ENCODE measurements at regions not wholly inside any gene's neighbourhood (a gene's known extent, or its start where the extent isn't known, plus 50 kb on each side); places are given as distances from the start of the nearest gene placed in this dataset.

GRCh38 chr14:38038171-38038570 lies 169.5 kb upstream of the SSTR1 start:
- no peak for TF ChIP-seq POLR2A (IDR thresholded peaks at IDR 0.05)
- no peak for TF ChIP-seq CTCF (IDR thresholded peaks at IDR 0.05)
- no peak for TF ChIP-seq EP300 (IDR thresholded peaks at IDR 0.05)
- TF ChIP-seq POLR2AphosphoS5 (IDR thresholded peaks at IDR 0.05), result no peak
- no peak for DNase-seq (ENCODE audit: low spot score in 2 of 2)
- Histone ChIP-seq H3K36me3 (no peaks in the 10 kb centered on the region), H3K4me1 (no peaks in the 10 kb centered on the region), H3K9me3 (no peaks in the 10 kb centered on the region), H3K4me3 (no peak overlapping the region), H3K27me3 (no peaks in the 10 kb centered on the region), H3K27ac (no peak overlapping the region)
- WGBS, result 80% methylated on average over 3 of the region's 3 CpGs

GRCh38 chr14:38038986-38039385 lies 168.7 kb upstream of the SSTR1 start:
- no peak for TF ChIP-seq POLR2AphosphoS5 (IDR thresholded peaks at IDR 0.05)
- 78% methylated on average over 5 of the region's 5 CpGs for WGBS
- no peaks in the 10 kb centered on the region for H3K27me3 ChIP-seq
- H3K4me3 ChIP-seq, result no peak overlapping the region
- DNase-seq (ENCODE audit: low spot score in 2 of 2), result no peak
- H3K9me3 ChIP-seq, result no peaks in the 10 kb centered on the region
- H3K4me1 ChIP-seq, result no peaks in the 10 kb centered on the region
- no peaks in the 10 kb centered on the region for H3K36me3 ChIP-seq
- H3K27ac ChIP-seq, result no peak overlapping the region

- no peaks in the 10 kb centered on the region for H3K9me3 ChIP-seq
- WGBS, result 22% methylated on average over 2 of the region's 2 CpGs
- no peaks in the 10 kb centered on the region for H3K36me3 ChIP-seq
- TF ChIP-seq EP300 (IDR thresholded peaks at IDR 0.05) (no peak), POLR2A (IDR thresholded peaks at IDR 0.05) (no peak), POLR2AphosphoS5 (IDR thresholded peaks at IDR 0.05) (no peak), CTCF (IDR thresholded peaks at IDR 0.05) (no peak)
- H3K27me3 ChIP-seq, result no peaks in the 10 kb centered on the region
- no peak overlapping the region for H3K27ac ChIP-seq
- H3K4me1 ChIP-seq, result no peaks in the 10 kb centered on the region
- no peak overlapping the region for H3K4me3 ChIP-seq
- no peak for DNase-seq (ENCODE audit: low spot score in 2 of 2)
Measured at GRCh38 chr14:38039496-38039895, 168.2 kb upstream of the SSTR1 start.

- H3K4me1 ChIP-seq, result no peaks in the 10 kb centered on the region
- H3K27ac ChIP-seq, result no peak overlapping the region
- DNase-seq (ENCODE audit: low spot score in 2 of 2), result no peak
- no peaks in the 10 kb centered on the region for H3K36me3 ChIP-seq
- no peak for TF ChIP-seq CTCF (IDR thresholded peaks at IDR 0.05)
- TF ChIP-seq POLR2AphosphoS5 (IDR thresholded peaks at IDR 0.05), result no peak
- no peak for TF ChIP-seq EP300 (IDR thresholded peaks at IDR 0.05)
- TF ChIP-seq POLR2A (IDR thresholded peaks at IDR 0.05), result no peak
- H3K27me3 ChIP-seq, result no peaks in the 10 kb centered on the region
- WGBS, result 78% methylated on average over 1 of the region's 1 CpG
- H3K4me3 ChIP-seq, result no peak overlapping the region
- H3K9me3 ChIP-seq, result no peaks in the 10 kb centered on the region
Measured at GRCh38 chr14:38040411-38040810, 167.3 kb upstream of the SSTR1 start.

GRCh38 chr14:38042322-38042721 lies 165.4 kb upstream of the SSTR1 start:
- Histone ChIP-seq H3K9me3 (no peaks in the 10 kb centered on the region), H3K27me3 (no peaks in the 10 kb centered on the region), H3K4me3 (no peak overlapping the region), H3K4me1 (no peaks in the 10 kb centered on the region), H3K27ac (no peak overlapping the region), H3K36me3 (no peaks in the 10 kb centered on the region)
- DNase-seq (ENCODE audit: low spot score in 2 of 2), result no peak
- TF ChIP-seq EP300 (IDR thresholded peaks at IDR 0.05), result no peak
- TF ChIP-seq POLR2A (IDR thresholded peaks at IDR 0.05), result no peak
- no peak for TF ChIP-seq POLR2AphosphoS5 (IDR thresholded peaks at IDR 0.05)
- TF ChIP-seq CTCF (IDR thresholded peaks at IDR 0.05), result no peak
- 43% methylated on average over 7 of the region's 7 CpGs for WGBS

GRCh38 chr14:38044710-38045109 lies 163.0 kb upstream of the SSTR1 start:
- Histone ChIP-seq H3K4me3 (no peak overlapping the region), H3K27ac (no peak overlapping the region), H3K27me3 (no peaks in the 10 kb centered on the region), H3K36me3 (no peaks in the 10 kb centered on the region), H3K9me3 (no peaks in the 10 kb centered on the region), H3K4me1 (no peaks in the 10 kb centered on the region)
- no peak for DNase-seq (ENCODE audit: low spot score in 2 of 2)
- 90% methylated on average over 4 of the region's 4 CpGs for whole genome bisulfite sequencing
- no peak for TF ChIP-seq CTCF (IDR thresholded peaks at IDR 0.05)
- no peak for TF ChIP-seq POLR2AphosphoS5 (IDR thresholded peaks at IDR 0.05)
- no peak for TF ChIP-seq EP300 (IDR thresholded peaks at IDR 0.05)
- TF ChIP-seq POLR2A (IDR thresholded peaks at IDR 0.05), result no peak
